C4-2B (cell line): ENCODE measurements at regions not wholly inside any gene's neighbourhood (a gene's known extent, or its start where the extent isn't known, plus 50 kb on each side); places are given as distances from the start of the nearest gene placed in this dataset.

Experiments
- ZFX ChIP-seq: fragments of 450-650 bp; IDR thresholded peaks from 2 replicates; pipeline ENCODE4 v1.6.1; 2017
- TF ChIP-seq, protein P1 (sequence below): fragments of 450-650 bp; conservative IDR thresholded peaks from 2 replicates; pipeline ENCODE4 v1.5.1; 2017; ENCODE audit warnings: mild to moderate bottlenecking

GRCh38 chr3:72448858-72449257 is 399.4 kb downstream of the SHQ1 start:
- TF ChIP-seq, protein P1, sequence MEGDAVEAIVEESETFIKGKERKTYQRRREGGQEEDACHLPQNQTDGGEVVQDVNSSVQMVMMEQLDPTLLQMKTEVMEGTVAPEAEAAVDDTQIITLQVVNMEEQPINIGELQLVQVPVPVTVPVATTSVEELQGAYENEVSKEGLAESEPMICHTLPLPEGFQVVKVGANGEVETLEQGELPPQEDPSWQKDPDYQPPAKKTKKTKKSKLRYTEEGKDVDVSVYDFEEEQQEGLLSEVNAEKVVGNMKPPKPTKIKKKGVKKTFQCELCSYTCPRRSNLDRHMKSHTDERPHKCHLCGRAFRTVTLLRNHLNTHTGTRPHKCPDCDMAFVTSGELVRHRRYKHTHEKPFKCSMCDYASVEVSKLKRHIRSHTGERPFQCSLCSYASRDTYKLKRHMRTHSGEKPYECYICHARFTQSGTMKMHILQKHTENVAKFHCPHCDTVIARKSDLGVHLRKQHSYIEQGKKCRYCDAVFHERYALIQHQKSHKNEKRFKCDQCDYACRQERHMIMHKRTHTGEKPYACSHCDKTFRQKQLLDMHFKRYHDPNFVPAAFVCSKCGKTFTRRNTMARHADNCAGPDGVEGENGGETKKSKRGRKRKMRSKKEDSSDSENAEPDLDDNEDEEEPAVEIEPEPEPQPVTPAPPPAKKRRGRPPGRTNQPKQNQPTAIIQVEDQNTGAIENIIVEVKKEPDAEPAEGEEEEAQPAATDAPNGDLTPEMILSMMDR = no peak
- TF ChIP-seq ZFX = no peak
